ENCODE measurements at regions not wholly inside any gene's neighbourhood (a gene's known extent, or its start where the extent isn't known, plus 50 kb on each side); places are given as distances from the start of the nearest gene placed in this dataset.
"Not testable (repeated sequence)": the region's sequence is repeated elsewhere in the genome, so short reads cannot be mapped to it uniquely, and the experiment has no call there.

GRCh38 chr1:223907943-223908587 lies 62.3 kb upstream of the TP53BP2 start:
- WGBS, 2 experiments = 0 to 35% methylated on average over 1 to 3 of the region's 4 CpGs
- not testable (repeated sequence) for H3K4me1 ChIP-seq (ENCODE audit: control insufficient read depth, insufficient read depth, low read length); H3K36me3 ChIP-seq (ENCODE audit: control insufficient read depth, insufficient read depth, low read length); H3K27ac ChIP-seq (ENCODE audit: insufficient read depth, low read depth, low read length, poor library complexity, severe bottlenecking); H3K9me3 ChIP-seq (ENCODE audit: control insufficient read depth, low read length); H3K27me3 ChIP-seq (ENCODE audit: control insufficient read depth, insufficient read depth, low read length, poor library complexity, severe bottlenecking); H3K4me3 ChIP-seq (ENCODE audit: insufficient read depth, low read depth, low read length)

GRCh38 chr1:223903221-223903620 lies 57.5 kb upstream of the TP53BP2 start:
- WGBS, 2 experiments = no CpG with 5 or more reads among the region's 1 CpG
- H3K27ac ChIP-seq (ENCODE audit: insufficient read depth, low read depth, low read length, poor library complexity, severe bottlenecking); H3K4me3 ChIP-seq (ENCODE audit: insufficient read depth, low read depth, low read length); H3K9me3 ChIP-seq (ENCODE audit: control insufficient read depth, low read length); H3K36me3 ChIP-seq (ENCODE audit: control insufficient read depth, insufficient read depth, low read length); H3K27me3 ChIP-seq (ENCODE audit: control insufficient read depth, insufficient read depth, low read length, poor library complexity, severe bottlenecking); H3K4me1 ChIP-seq (ENCODE audit: control insufficient read depth, insufficient read depth, low read length): not testable (repeated sequence)

- H3K27ac ChIP-seq (ENCODE audit: insufficient read depth, low read depth, low read length, poor library complexity, severe bottlenecking); H3K4me3 ChIP-seq (ENCODE audit: insufficient read depth, low read depth, low read length); H3K36me3 ChIP-seq (ENCODE audit: control insufficient read depth, insufficient read depth, low read length); H3K9me3 ChIP-seq (ENCODE audit: control insufficient read depth, low read length); H3K4me1 ChIP-seq (ENCODE audit: control insufficient read depth, insufficient read depth, low read length); H3K27me3 ChIP-seq (ENCODE audit: control insufficient read depth, insufficient read depth, low read length, poor library complexity, severe bottlenecking): not testable (repeated sequence)
- 90 to 96% methylated on average over 4 to 6 of the region's 6 CpGs for WGBS, 2 experiments
These were observed 54.0 kb upstream of the TP53BP2 start for GRCh38 chr1:223899775-223900174.

GRCh38 chr1:223897097-223897496 lies 51.4 kb upstream of the TP53BP2 start:
- H3K27me3 ChIP-seq (ENCODE audit: control insufficient read depth, insufficient read depth, low read length, poor library complexity, severe bottlenecking); H3K27ac ChIP-seq (ENCODE audit: insufficient read depth, low read depth, low read length, poor library complexity, severe bottlenecking); H3K9me3 ChIP-seq (ENCODE audit: control insufficient read depth, low read length); H3K4me3 ChIP-seq (ENCODE audit: insufficient read depth, low read depth, low read length); H3K4me1 ChIP-seq (ENCODE audit: control insufficient read depth, insufficient read depth, low read length); H3K36me3 ChIP-seq (ENCODE audit: control insufficient read depth, insufficient read depth, low read length): not testable (repeated sequence)
- WGBS, 2 experiments = 0% methylated on average over 1 of the region's 4 CpGs; no CpG with 5 or more reads in 1 of the 2 experiments

GRCh38 chr1:223895950-223896349 lies 50.2 kb upstream of the TP53BP2 start:
- H3K4me1 ChIP-seq (ENCODE audit: control insufficient read depth, insufficient read depth, low read length); H3K9me3 ChIP-seq (ENCODE audit: control insufficient read depth, low read length); H3K27ac ChIP-seq (ENCODE audit: insufficient read depth, low read depth, low read length, poor library complexity, severe bottlenecking); H3K27me3 ChIP-seq (ENCODE audit: control insufficient read depth, insufficient read depth, low read length, poor library complexity, severe bottlenecking); H3K4me3 ChIP-seq (ENCODE audit: insufficient read depth, low read depth, low read length); H3K36me3 ChIP-seq (ENCODE audit: control insufficient read depth, insufficient read depth, low read length): not testable (repeated sequence)
- 70 to 72% methylated on average over 4 of the region's 7 CpGs for WGBS, 2 experiments
